WERI-Rb-1 (cell line): ENCODE measurements at regions not wholly inside any gene's neighbourhood (a gene's known extent, or its start where the extent isn't known, plus 50 kb on each side); places are given as distances from the start of the nearest gene placed in this dataset.
"Not testable (repeated sequence)": the region's sequence is repeated elsewhere in the genome, so short reads cannot be mapped to it uniquely, and the experiment has no call there.

Experiments used
- DNase-seq: peaks from one replicate; pipeline ENCODE4 v3.0.0-alpha.2; 2020
- H3K27ac ChIP-seq: fragments of 250-450 bp; sonication (Bioruptor Pico); 2 replicates; pipeline ENCODE4 v1.5.1; 2020; ENCODE audit warnings: mild to moderate bottlenecking, moderate library complexity
- H3K27me3 ChIP-seq: fragments of 250-450 bp; sonication (Bioruptor Pico); 2 replicates; pipeline ENCODE4 v1.5.1; 2021; ENCODE audit warnings: mild to moderate bottlenecking, low read depth, moderate library complexity; ENCODE audit not compliant: insufficient read depth, severe bottlenecking
- H3K36me3 ChIP-seq: fragments of 250-450 bp; sonication (Bioruptor Pico); 2 replicates; pipeline ENCODE4 v1.5.1; 2020; ENCODE audit warnings: mild to moderate bottlenecking, moderate library complexity
- H3K4me3 ChIP-seq: 2 replicates; pipeline ENCODE4 v1.5.1; 2011; ENCODE audit warnings: low read depth, mild to moderate bottlenecking, control low read depth, low read length
- H3K9me3 ChIP-seq: fragments of 250-450 bp; sonication (Bioruptor Pico); 2 replicates; pipeline ENCODE4 v1.5.1; 2021; ENCODE audit warnings: mild to moderate bottlenecking, moderate library complexity; ENCODE audit not compliant: severe bottlenecking
- TF ChIP-seq, protein P1 (sequence below): IDR thresholded peaks from 2 replicates; pipeline ENCODE4 v1.5.1; 2011; ENCODE audit warnings: low read depth, mild to moderate bottlenecking, control low read depth, inconsistent platforms, low read length

DNA sequence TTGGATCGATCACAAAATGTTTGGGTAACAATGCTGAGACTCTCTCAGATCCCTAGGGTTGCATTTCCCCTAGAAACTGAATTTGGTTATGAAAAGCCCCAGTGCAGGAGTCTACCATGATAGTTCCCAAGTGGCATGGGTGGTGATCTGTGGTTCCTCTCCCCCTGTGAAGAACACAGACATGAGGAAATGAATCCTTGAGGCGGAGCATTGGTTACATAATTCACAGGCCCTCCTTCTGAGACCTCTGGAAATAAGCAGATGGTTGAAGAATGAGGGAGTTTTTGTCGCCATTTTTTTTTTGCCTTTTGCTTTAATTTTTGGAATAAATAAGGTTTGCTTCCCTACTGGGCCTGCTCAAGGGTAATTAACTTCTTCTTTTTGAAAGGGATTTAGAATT, 597.0 kb upstream of the RBFOX1 start:
- no peaks in the 10 kb centered on the region for H3K36me3 ChIP-seq
- H3K4me3 ChIP-seq = no peak overlapping the region
- no peak overlapping the region for H3K27ac ChIP-seq
- no peak for DNase-seq
- H3K9me3 ChIP-seq = no peaks in the 10 kb centered on the region
- TF ChIP-seq, protein P1, sequence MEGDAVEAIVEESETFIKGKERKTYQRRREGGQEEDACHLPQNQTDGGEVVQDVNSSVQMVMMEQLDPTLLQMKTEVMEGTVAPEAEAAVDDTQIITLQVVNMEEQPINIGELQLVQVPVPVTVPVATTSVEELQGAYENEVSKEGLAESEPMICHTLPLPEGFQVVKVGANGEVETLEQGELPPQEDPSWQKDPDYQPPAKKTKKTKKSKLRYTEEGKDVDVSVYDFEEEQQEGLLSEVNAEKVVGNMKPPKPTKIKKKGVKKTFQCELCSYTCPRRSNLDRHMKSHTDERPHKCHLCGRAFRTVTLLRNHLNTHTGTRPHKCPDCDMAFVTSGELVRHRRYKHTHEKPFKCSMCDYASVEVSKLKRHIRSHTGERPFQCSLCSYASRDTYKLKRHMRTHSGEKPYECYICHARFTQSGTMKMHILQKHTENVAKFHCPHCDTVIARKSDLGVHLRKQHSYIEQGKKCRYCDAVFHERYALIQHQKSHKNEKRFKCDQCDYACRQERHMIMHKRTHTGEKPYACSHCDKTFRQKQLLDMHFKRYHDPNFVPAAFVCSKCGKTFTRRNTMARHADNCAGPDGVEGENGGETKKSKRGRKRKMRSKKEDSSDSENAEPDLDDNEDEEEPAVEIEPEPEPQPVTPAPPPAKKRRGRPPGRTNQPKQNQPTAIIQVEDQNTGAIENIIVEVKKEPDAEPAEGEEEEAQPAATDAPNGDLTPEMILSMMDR = no peak
- no peaks in the 10 kb centered on the region for H3K27me3 ChIP-seq

DNA sequence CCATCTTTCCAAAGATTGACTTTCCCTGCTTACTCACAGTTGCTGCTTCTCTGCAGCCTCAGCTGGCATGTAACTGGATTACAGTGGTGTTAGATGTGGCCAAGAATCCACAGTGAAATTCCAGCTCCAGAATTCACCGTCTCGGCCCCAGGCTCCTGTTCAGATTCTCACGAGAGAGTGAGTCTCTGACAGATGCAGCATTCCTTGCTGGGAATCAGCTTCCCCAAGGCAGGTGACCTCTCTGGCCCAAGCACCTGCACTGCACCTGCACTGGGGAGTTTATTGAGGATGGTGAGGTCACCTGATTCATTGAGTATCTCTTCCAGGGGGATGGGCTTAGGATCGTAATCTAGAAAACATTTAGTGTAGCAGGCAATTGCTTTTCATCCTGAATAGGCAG, 600.5 kb upstream of the RBFOX1 start:
- Histone ChIP-seq H3K27me3 (no peaks in the 10 kb centered on the region), H3K4me3 (no peak overlapping the region), H3K9me3 (no peaks in the 10 kb centered on the region), H3K36me3 (no peaks in the 10 kb centered on the region), H3K27ac (no peak overlapping the region)
- no peak for DNase-seq
- TF ChIP-seq, protein P1 = no peak

DNA sequence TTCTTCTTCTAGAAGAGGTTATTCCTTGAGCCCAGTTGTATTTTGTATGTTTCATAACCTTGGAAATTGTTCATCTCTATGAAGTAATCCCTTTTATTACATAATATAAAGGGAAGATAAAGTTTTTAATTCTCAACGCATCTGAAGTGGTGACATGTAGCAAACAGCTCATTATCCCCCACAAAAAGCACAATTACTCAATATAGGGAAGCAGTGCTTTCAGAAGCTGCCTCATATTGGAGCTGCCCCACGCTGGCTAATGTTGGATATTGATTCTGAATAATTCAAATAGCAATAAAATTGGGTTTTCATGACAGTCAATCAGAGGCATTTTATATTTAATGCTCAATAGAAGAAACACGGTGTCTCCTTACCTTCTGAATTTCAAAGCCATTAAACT, 604.3 kb upstream of the RBFOX1 start:
- Histone ChIP-seq H3K4me3 (no peak overlapping the region), H3K27ac (no peak overlapping the region), H3K27me3 (no peaks in the 10 kb centered on the region), H3K36me3 (no peaks in the 10 kb centered on the region), H3K9me3 (no peaks in the 10 kb centered on the region)
- TF ChIP-seq, protein P1 = no peak
- no peak for DNase-seq

DNA sequence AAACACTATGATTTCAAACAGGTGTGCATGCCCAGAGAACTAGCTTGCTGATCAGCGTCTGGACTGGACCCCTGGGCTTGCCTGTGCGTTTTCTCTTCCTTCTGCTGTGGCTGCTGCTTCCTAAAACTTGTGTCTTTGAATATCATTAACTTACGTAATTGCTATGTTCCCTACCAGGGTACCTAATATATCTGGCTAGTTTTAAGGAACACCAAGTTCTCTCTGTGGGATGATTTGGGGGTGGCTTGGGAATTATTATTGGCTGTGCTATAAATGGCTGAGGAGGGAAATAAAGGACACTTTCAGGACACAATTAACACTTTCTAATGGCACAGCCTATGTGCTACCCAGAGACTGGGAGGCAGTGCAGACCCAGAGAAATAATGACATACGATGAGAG, 606.0 kb upstream of the RBFOX1 start:
- Histone ChIP-seq H3K4me3 (no peak overlapping the region), H3K9me3 (no peaks in the 10 kb centered on the region), H3K27me3 (no peaks in the 10 kb centered on the region), H3K27ac (peak overlapping the region; percentile 10), H3K36me3 (no peaks in the 10 kb centered on the region)
- TF ChIP-seq, protein P1 = no peak
- no peak for DNase-seq

DNA sequence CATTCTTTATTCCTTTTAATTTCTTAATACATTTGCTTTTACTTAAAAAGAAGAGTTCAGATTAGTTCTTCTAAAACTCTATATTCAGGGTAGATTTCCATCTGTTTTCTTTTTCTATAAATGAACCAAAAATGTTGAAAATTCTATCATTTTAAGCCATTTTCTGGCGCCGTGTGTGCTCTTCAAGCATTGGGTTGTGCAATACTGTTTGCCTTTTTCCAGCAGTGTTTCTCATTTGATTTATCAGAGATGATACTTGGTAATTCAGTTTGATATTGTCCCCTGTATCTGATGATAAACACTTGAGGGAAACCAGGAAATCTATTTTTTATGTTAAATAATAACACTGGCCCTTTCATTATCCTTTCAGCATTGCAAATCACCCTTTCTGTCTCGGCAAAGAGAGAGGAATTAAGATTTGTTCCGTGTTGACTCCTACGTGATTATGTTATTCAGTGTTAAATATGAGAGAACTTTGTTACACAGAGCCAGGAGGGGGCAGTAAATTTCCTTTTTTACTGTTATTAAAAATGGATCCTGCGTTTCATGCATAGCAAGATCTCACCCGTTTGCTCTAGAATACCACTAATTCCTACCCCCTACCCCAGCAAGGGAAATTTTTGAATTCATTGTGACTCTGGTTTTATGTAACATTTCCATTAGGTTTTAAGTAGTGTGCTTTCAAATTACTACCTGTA, 606.9 kb upstream of the RBFOX1 start:
- peak; percentile 19 for DNase-seq

DNA sequence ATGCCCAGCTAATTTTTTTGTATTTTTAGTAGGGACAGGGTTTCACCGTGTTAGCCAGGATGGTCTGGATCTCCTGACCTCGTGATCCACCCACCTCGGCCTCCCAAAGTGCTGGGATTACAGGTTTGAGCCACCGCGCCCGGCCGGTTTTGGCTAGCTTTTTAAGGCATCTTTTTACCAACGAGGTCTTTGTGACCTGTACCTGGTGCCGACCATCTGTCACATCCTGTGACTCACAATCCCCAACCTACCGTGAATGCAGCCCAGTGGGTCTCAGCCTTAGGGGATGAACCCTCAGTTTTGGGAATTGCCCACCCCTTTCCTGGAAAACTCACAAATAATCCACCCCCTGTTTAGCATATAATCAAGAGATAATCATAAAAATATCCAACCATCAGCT, 607.4 kb upstream of the RBFOX1 start:
- DNase-seq, H3K36me3 ChIP-seq, H3K27me3 ChIP-seq, H3K27ac ChIP-seq, H3K9me3 ChIP-seq, H3K4me3 ChIP-seq: not testable (repeated sequence)

More for the DNA sequence above, 606.9 kb upstream of the RBFOX1 start:
- peak overlapping the region; percentile 10 for H3K27ac ChIP-seq
- no peaks in the 10 kb centered on the region for H3K27me3 ChIP-seq
- TF ChIP-seq, protein P1 = 0 out of 2 replicates have a peak, but pooled peaks have one; percentile 23
- no peaks in the 10 kb centered on the region for H3K36me3 ChIP-seq
- no peak overlapping the region for H3K4me3 ChIP-seq
- H3K9me3 ChIP-seq = no peaks in the 10 kb centered on the region
